OCI-LY7 (cell line): ENCODE measurements at regions not wholly inside any gene's neighbourhood (a gene's known extent, or its start where the extent isn't known, plus 50 kb on each side); places are given as distances from the start of the nearest gene placed in this dataset.

Source experiments
- BruUV-seq: library from RNA; stranded (reverse); fragments of 400-500 nt; replicated peaks from 2 replicates; lab custom pipeline; 2021; lab: Mats Ljungman, UMichigan
- CTCF ChIA-PET: fragments of 300-600 bp; sonication (Branson Sonifier 250); formaldehyde crosslinking; loops from one replicate; lab custom pipeline; 2022; ENCODE audit warnings: antibody characterized with exemption; ENCODE audit not compliant: unreplicated experiment; lab: Charles Lee
- POLR2A ChIA-PET: fragments of 300-600 bp; sonication (Branson Sonifier 250); formaldehyde crosslinking; loops from one replicate; lab custom pipeline; 2022; ENCODE audit warnings: antibody characterized with exemption; lab: Charles Lee
- DNase-seq: peaks from one replicate; pipeline ENCODE4 v3.0.0-alpha.2; 2015; ENCODE audit warnings: low spot score
- H2AFZ ChIP-seq: fragments of 200-600 bp; sonication (generic), shearing (Covaris generic); 2 replicates; pipeline ENCODE4 v1.6.1; 2014; ENCODE audit warnings: mild to moderate bottlenecking, antibody characterized with exemption, low read length, moderate library complexity
- H3K27ac ChIP-seq: fragments of 200-600 bp; sonication (generic); 2 replicates; pipeline ENCODE4 v1.5.1; 2014; ENCODE audit warnings: mixed run types, low read depth, mild to moderate bottlenecking, moderate library complexity, low read length, inconsistent platforms; ENCODE audit not compliant: poor library complexity, severe bottlenecking
- H3K36me3 ChIP-seq: fragments of 200-600 bp; sonication (generic); 2 replicates; pipeline ENCODE4 v1.6.1; 2014; ENCODE audit warnings: mild to moderate bottlenecking, antibody characterized with exemption, low read length, moderate library complexity, mixed read lengths; ENCODE audit not compliant: insufficient read depth
- H3K4me1 ChIP-seq: fragments of 200-600 bp; sonication (generic); 2 replicates; pipeline ENCODE4 v1.5.1; 2014; ENCODE audit warnings: mild to moderate bottlenecking, low read length; ENCODE audit not compliant: insufficient read depth, poor library complexity, severe bottlenecking
- H3K4me2 ChIP-seq: fragments of 200-600 bp; sonication (generic); 2 replicates; pipeline ENCODE4 v1.6.1; 2014; ENCODE audit warnings: mild to moderate bottlenecking, low read length
- H3K4me3 ChIP-seq: fragments of 200-600 bp; sonication (generic); 2 replicates; pipeline ENCODE4 v1.5.1; 2014; ENCODE audit warnings: mild to moderate bottlenecking, low read depth, low read length; ENCODE audit not compliant: poor library complexity, severe bottlenecking
- H3K79me2 ChIP-seq: fragments of 200-600 bp; sonication (generic); 2 replicates; pipeline ENCODE4 v1.6.1; 2016; ENCODE audit warnings: low read depth, mild to moderate bottlenecking, low read length, moderate library complexity, mixed read lengths; ENCODE audit not compliant: insufficient read depth
- H3K9me2 ChIP-seq: fragments of 200-600 bp; sonication (generic); 2 replicates; pipeline ENCODE4 v1.6.1; 2016; ENCODE audit warnings: mild to moderate bottlenecking, low read length, mixed read lengths; ENCODE audit not compliant: insufficient read depth
- H3K9me3 ChIP-seq: fragments of 200-600 bp; sonication (generic); 2 replicates; pipeline ENCODE4 v1.6.1; 2014; ENCODE audit warnings: mild to moderate bottlenecking, mixed run types, low read length, mixed read lengths
- H4K20me1 ChIP-seq: fragments of 200-600 bp; sonication (generic); 2 replicates; pipeline ENCODE4 v1.6.1; 2014; ENCODE audit warnings: mild to moderate bottlenecking, antibody characterized with exemption, low read length, moderate library complexity, mixed read lengths; ENCODE audit not compliant: insufficient read depth
- CTCF ChIP-seq: fragments of 200-600 bp; sonication (generic); conservative IDR thresholded peaks from 2 replicates; pipeline ENCODE4 v1.5.1; 2014; ENCODE audit warnings: mild to moderate bottlenecking, antibody characterized with exemption, low read length, moderate library complexity, mixed read lengths
- EZH2phosphoT487 ChIP-seq: fragments of 200-600 bp; sonication (generic); IDR thresholded peaks from 2 replicates; pipeline ENCODE4 v1.6.1; 2018; ENCODE audit warnings: low read depth, borderline replicate concordance, mild to moderate bottlenecking, mixed run types, antibody characterized with exemption, low read length, moderate library complexity, mixed read lengths
- intact Hi-C: fragments of 100-400 bp; cut with micrococcal nuclease; formaldehyde crosslinking; loops from one replicate; pipeline ENCODE4 v1.10.0; 2022; ENCODE audit not compliant: unreplicated experiment

- intact Hi-C loops = no loop called here
- H3K4me3 ChIP-seq = no peak overlapping the region
- CTCF ChIA-PET = no interaction called here
- no peak overlapping the region for H3K27ac ChIP-seq
- H3K36me3 ChIP-seq = no peaks in the 10 kb centered on the region
- DNase-seq = no peak
- TF ChIP-seq CTCF = no peak
- no peaks in the 10 kb centered on the region for H3K79me2 ChIP-seq
- no peak overlapping the region for H3K4me2 ChIP-seq
- H4K20me1 ChIP-seq = no peaks in the 10 kb centered on the region
- H3K9me3 ChIP-seq = no peaks in the 10 kb centered on the region
- no TSS peak for BruUV-seq
- POLR2A ChIA-PET = no interaction called here
- H2AFZ ChIP-seq = no peak overlapping the region
- no peaks in the 10 kb centered on the region for H3K4me1 ChIP-seq
- no peaks in the 10 kb centered on the region for H3K9me2 ChIP-seq
Observed at GRCh38 chr3:26245236-26245635, 377.3 kb upstream of the LRRC3B start.

- no peaks in the 10 kb centered on the region for H4K20me1 ChIP-seq
- intact Hi-C loops = no loop called here
- H3K9me3 ChIP-seq = no peaks in the 10 kb centered on the region
- no peaks in the 10 kb centered on the region for H3K79me2 ChIP-seq
- no peak for DNase-seq
- ChIA-PET CTCF (no interaction called here), POLR2A (no interaction called here)
- no peak overlapping the region for H3K4me2 ChIP-seq
- H3K27ac ChIP-seq = no peak overlapping the region
- H3K4me1 ChIP-seq = no peaks in the 10 kb centered on the region
- no peaks in the 10 kb centered on the region for H3K36me3 ChIP-seq
- BruUV-seq = no TSS peak
- TF ChIP-seq CTCF (no peak), EZH2phosphoT487 (no peak)
- no peak overlapping the region for H2AFZ ChIP-seq
- H3K4me3 ChIP-seq = no peak overlapping the region
- no peaks in the 10 kb centered on the region for H3K9me2 ChIP-seq
Observed at GRCh38 chr3:26246901-26247300, 375.7 kb upstream of the LRRC3B start.

GRCh38 chr3:26247712-26248111 is 374.9 kb upstream of the LRRC3B start:
- no TSS peak for BruUV-seq
- Histone ChIP-seq H4K20me1 (no peaks in the 10 kb centered on the region), H3K9me2 (no peaks in the 10 kb centered on the region), H3K27ac (no peak overlapping the region), H3K4me3 (no peak overlapping the region), H3K4me2 (no peak overlapping the region), H3K4me1 (no peaks in the 10 kb centered on the region), H2AFZ (no peak overlapping the region), H3K36me3 (no peaks in the 10 kb centered on the region), H3K79me2 (no peaks in the 10 kb centered on the region), H3K9me3 (no peaks in the 10 kb centered on the region)
- POLR2A ChIA-PET = interaction anchor here (2.2 kb wide), 1 partner anchor 18 kb away, joined by 7 read pairs; no protein-coding TSS in a partner anchor
- intact Hi-C loops = no loop called here
- TF ChIP-seq EZH2phosphoT487 = no peak
- no peak for TF ChIP-seq CTCF
- DNase-seq = no peak
- CTCF ChIA-PET = no interaction called here
